ENCODE measurements at regions not wholly inside any gene's neighbourhood (a gene's known extent, or its start where the extent isn't known, plus 50 kb on each side); places are given as distances from the start of the nearest gene placed in this dataset.

GRCh38 chr12:126193190-126193589, 1128.0 kb downstream of the AACS start:
- Histone ChIP-seq H3K27ac (replicated peaks) (no peak overlapping the region), H3K4me3 (replicated peaks; ENCODE audit: insufficient read depth, low read length) (no peak overlapping the region), H3K27me3 (ENCODE audit: insufficient read depth, poor library complexity, severe bottlenecking) (peaks cover 5% of the 10 kb centered on the region)
- peak; percentile 50; the same call in 1 of the 2 replicates for TF ChIP-seq SPI1 (IDR thresholded peaks at IDR 0.05; ENCODE audit: borderline replicate concordance, low read depth)
- TF ChIP-seq, protein P1, sequence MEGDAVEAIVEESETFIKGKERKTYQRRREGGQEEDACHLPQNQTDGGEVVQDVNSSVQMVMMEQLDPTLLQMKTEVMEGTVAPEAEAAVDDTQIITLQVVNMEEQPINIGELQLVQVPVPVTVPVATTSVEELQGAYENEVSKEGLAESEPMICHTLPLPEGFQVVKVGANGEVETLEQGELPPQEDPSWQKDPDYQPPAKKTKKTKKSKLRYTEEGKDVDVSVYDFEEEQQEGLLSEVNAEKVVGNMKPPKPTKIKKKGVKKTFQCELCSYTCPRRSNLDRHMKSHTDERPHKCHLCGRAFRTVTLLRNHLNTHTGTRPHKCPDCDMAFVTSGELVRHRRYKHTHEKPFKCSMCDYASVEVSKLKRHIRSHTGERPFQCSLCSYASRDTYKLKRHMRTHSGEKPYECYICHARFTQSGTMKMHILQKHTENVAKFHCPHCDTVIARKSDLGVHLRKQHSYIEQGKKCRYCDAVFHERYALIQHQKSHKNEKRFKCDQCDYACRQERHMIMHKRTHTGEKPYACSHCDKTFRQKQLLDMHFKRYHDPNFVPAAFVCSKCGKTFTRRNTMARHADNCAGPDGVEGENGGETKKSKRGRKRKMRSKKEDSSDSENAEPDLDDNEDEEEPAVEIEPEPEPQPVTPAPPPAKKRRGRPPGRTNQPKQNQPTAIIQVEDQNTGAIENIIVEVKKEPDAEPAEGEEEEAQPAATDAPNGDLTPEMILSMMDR (IDR thresholded peaks at IDR 0.05; ENCODE audit: insufficient read depth, low read length) = no peak
- no peak for DNase-seq (ENCODE audit: low read depth in 1 of 2, low spot score in 1 of 2)

DNA sequence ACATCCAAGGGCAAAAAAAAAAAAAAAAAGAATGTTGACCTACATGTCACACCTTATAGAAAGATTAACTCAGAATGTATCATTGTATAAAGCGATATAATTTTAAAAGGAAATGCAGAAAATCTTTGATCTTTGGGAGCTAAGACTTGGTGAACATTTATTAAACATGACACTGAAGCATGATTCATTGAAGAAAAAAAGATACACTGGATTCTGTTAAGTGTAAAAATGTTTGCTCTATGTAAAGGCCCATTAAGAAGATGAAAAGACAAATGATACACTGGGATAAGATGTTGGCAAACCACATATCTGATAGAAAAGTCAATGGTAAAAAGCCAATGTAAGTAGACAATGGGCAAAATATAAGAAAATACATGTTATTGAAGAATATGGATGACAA, 1131.0 kb downstream of the AACS start:
- DNase-seq (ENCODE audit: low read depth in 1 of 2, low spot score in 1 of 2) = no peak
- no peak overlapping the region for H3K4me3 ChIP-seq (replicated peaks; ENCODE audit: insufficient read depth, low read length)
- TF ChIP-seq, protein P1 (IDR thresholded peaks at IDR 0.05; ENCODE audit: insufficient read depth, low read length) = no peak
- TF ChIP-seq SPI1 (IDR thresholded peaks at IDR 0.05; ENCODE audit: borderline replicate concordance, low read depth) = no peak
- TF ChIP-seq, protein P2, sequence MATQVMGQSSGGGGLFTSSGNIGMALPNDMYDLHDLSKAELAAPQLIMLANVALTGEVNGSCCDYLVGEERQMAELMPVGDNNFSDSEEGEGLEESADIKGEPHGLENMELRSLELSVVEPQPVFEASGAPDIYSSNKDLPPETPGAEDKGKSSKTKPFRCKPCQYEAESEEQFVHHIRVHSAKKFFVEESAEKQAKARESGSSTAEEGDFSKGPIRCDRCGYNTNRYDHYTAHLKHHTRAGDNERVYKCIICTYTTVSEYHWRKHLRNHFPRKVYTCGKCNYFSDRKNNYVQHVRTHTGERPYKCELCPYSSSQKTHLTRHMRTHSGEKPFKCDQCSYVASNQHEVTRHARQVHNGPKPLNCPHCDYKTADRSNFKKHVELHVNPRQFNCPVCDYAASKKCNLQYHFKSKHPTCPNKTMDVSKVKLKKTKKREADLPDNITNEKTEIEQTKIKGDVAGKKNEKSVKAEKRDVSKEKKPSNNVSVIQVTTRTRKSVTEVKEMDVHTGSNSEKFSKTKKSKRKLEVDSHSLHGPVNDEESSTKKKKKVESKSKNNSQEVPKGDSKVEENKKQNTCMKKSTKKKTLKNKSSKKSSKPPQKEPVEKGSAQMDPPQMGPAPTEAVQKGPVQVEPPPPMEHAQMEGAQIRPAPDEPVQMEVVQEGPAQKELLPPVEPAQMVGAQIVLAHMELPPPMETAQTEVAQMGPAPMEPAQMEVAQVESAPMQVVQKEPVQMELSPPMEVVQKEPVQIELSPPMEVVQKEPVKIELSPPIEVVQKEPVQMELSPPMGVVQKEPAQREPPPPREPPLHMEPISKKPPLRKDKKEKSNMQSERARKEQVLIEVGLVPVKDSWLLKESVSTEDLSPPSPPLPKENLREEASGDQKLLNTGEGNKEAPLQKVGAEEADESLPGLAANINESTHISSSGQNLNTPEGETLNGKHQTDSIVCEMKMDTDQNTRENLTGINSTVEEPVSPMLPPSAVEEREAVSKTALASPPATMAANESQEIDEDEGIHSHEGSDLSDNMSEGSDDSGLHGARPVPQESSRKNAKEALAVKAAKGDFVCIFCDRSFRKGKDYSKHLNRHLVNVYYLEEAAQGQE (IDR thresholded peaks at IDR 0.05; ENCODE audit: insufficient replicate concordance, low read depth) = no peak
- TF ChIP-seq GABPA (IDR thresholded peaks at IDR 0.05; ENCODE audit: low read depth) = no peak
- no peaks in the 10 kb centered on the region for H3K27me3 ChIP-seq (ENCODE audit: insufficient read depth, poor library complexity, severe bottlenecking)
- H3K27ac ChIP-seq (replicated peaks) = no peak overlapping the region

- Histone ChIP-seq H3K4me3 (replicated peaks; ENCODE audit: insufficient read depth, low read length) (no peak overlapping the region), H3K27ac (replicated peaks) (no peak overlapping the region), H3K27me3 (ENCODE audit: insufficient read depth, poor library complexity, severe bottlenecking) (no peaks in the 10 kb centered on the region)
- no peak for DNase-seq (ENCODE audit: low read depth in 1 of 2, low spot score in 1 of 2)
- TF ChIP-seq, protein P2 (IDR thresholded peaks at IDR 0.05; ENCODE audit: insufficient replicate concordance, low read depth) = no peak
- TF ChIP-seq, protein P1 (IDR thresholded peaks at IDR 0.05; ENCODE audit: insufficient read depth, low read length) = no peak
- TF ChIP-seq SPI1 (IDR thresholded peaks at IDR 0.05; ENCODE audit: borderline replicate concordance, low read depth) = no peak
- no peak for TF ChIP-seq POLR2AphosphoS5 (IDR thresholded peaks at IDR 0.05; ENCODE audit: low read depth)
- no peak for TF ChIP-seq GABPA (IDR thresholded peaks at IDR 0.05; ENCODE audit: low read depth)
Observed at GRCh38 chr12:126198516-126198915, 1133.3 kb downstream of the AACS start.

- Histone ChIP-seq H3K27me3 (ENCODE audit: insufficient read depth, poor library complexity, severe bottlenecking) (no peaks in the 10 kb centered on the region), H3K27ac (replicated peaks) (no peak overlapping the region), H3K4me3 (replicated peaks; ENCODE audit: insufficient read depth, low read length) (no peak overlapping the region)
- no peak for DNase-seq (ENCODE audit: low read depth in 1 of 2, low spot score in 1 of 2)
- TF ChIP-seq SPI1 (IDR thresholded peaks at IDR 0.05; ENCODE audit: borderline replicate concordance, low read depth) (no peak), POLR2AphosphoS5 (IDR thresholded peaks at IDR 0.05; ENCODE audit: low read depth) (no peak), GABPA (IDR thresholded peaks at IDR 0.05; ENCODE audit: low read depth) (no peak)
- TF ChIP-seq, protein P1 (IDR thresholded peaks at IDR 0.05; ENCODE audit: insufficient read depth, low read length) = no peak
- TF ChIP-seq, protein P2 (IDR thresholded peaks at IDR 0.05; ENCODE audit: insufficient replicate concordance, low read depth) = no peak
Observed at GRCh38 chr12:126198966-126199692, 1133.9 kb downstream of the AACS start.

Data from HL-60 (cell line).